ENCODE measurements at regions not wholly inside any gene's neighbourhood (a gene's known extent, or its start where the extent isn't known, plus 50 kb on each side); places are given as distances from the start of the nearest gene placed in this dataset.

DNA sequence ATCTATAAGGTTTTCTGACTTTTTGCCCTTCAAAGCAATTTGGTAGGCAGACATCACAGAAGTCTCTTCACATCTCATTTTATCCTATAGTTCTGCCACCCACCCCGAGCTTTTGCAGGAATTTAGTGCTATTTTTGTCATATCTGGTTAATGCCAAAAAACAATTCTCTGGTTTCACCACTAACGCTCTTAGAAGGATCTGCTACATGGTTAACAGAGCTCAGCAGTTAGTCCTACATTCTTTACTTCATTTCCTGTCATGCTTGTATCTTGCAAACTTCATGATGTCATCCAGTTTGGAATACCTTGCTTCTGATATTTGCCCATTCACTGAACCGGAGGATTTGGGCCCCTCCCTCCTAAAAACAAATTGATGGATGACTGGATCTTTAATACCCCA lies 116.8 kb upstream of the SERPINE2 start (continued):
- TF ChIP-seq, protein P1, sequence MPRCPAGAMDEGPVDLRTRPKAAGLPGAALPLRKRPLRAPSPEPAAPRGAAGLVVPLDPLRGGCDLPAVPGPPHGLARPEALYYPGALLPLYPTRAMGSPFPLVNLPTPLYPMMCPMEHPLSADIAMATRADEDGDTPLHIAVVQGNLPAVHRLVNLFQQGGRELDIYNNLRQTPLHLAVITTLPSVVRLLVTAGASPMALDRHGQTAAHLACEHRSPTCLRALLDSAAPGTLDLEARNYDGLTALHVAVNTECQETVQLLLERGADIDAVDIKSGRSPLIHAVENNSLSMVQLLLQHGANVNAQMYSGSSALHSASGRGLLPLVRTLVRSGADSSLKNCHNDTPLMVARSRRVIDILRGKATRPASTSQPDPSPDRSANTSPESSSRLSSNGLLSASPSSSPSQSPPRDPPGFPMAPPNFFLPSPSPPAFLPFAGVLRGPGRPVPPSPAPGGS (IDR thresholded peaks at IDR 0.05; ENCODE audit: borderline replicate concordance, insufficient read depth, low read depth, low read length, poor library complexity, severe bottlenecking), result no peak
- no peak for TF ChIP-seq EGR1 (IDR thresholded peaks at IDR 0.05; ENCODE audit: borderline replicate concordance in 1 of 2, low read depth in 2 of 2, low read length in 2 of 2)

DNA sequence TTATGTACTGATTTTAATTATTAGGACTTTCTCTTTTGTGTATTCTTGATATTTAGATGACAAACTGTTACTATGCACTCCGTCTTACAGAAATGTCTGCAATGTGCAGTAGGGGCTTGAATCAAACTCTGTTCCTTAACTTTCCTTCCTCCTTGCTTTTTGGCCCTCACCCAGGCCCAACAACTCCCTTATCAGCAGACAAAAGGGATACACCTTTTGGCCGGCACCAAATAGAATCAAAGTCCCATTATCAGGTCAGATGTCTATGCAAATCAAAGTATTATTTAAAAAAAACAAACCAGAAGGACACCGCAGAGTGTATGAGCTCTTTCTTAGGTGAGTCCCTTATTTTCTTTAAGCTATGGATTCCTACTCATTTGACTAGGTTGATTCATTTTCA lies 116.3 kb upstream of the SERPINE2 start:
- no peaks in the 10 kb centered on the region; the same call in 1 of the 2 replicates for H4K20me1 ChIP-seq (ENCODE audit: control insufficient read depth, insufficient read depth)
- intact Hi-C loops (cut with micrococcal nuclease; ENCODE audit: unreplicated experiment) (no loop called here), in situ Hi-C loops (cut with MboI) (no loop called here)
- no peak overlapping the region for H3K4me3 ChIP-seq
- ChIA-PET POLR2A (interaction anchor here (0.6 kb wide), 1 partner anchor 31 kb away, joined by 3 read pairs; no protein-coding TSS in a partner anchor), RAD21 (ENCODE audit: unreplicated experiment) (no interaction called here), CTCF (no interaction called here), SMC1A (ENCODE audit: uncharacterized antibody, unreplicated experiment) (interaction anchor here (1.5 kb wide), 1 partner anchor 9 kb away, joined by 3 read pairs; no protein-coding TSS in a partner anchor)
- no peaks in the 10 kb centered on the region for H3K36me3 ChIP-seq (ENCODE audit: control insufficient read depth in 2 of 2, insufficient read depth in 2 of 2, low read length in 1 of 2)
- DNase-seq (ENCODE audit: low read depth, low spot score), result no peak
- no peak overlapping the region for H2AFZ ChIP-seq (ENCODE audit: control insufficient read depth, low read depth, low read length)
- ATAC-seq, result no peak
- no peak overlapping the region for H3K4me2 ChIP-seq (ENCODE audit: control insufficient read depth, insufficient read depth)
- no peaks in the 10 kb centered on the region for H3K79me2 ChIP-seq (ENCODE audit: control insufficient read depth, insufficient read depth, low read length)
- 20% methylated on average over 3 of the region's 3 CpGs for WGBS (ENCODE audit: insufficient coverage, insufficient replicate concordance, low lambda C conversion rate, missing lambda C conversion rate)
- FAIRE-seq, result no peak
- H3K4me1 ChIP-seq (ENCODE audit: control insufficient read depth, insufficient read depth, low read length), result no peaks in the 10 kb centered on the region
- no peak overlapping the region for H3K27ac ChIP-seq (ENCODE audit: control insufficient read depth, insufficient read depth)
- H3K27me3 ChIP-seq (replicated peaks in 1 of 2; ENCODE audit: control insufficient read depth in 2 of 2, insufficient read depth in 2 of 2, low read length in 1 of 2), result no peaks in the 10 kb centered on the region
- no TSS peak for BruUV-seq (replicated peaks)
- H3K9me3 ChIP-seq (replicated peaks; ENCODE audit: control insufficient read depth, insufficient read depth, low read length), result no peaks in the 10 kb centered on the region
- no peak overlapping the region for H3K9ac ChIP-seq (ENCODE audit: control insufficient read depth, insufficient read depth, low read length)
- TF ChIP-seq KDM1A (IDR thresholded peaks at IDR 0.05; ENCODE audit: borderline replicate concordance), result no peak
- no peak for TF ChIP-seq POU2F2 (IDR thresholded peaks at IDR 0.05; ENCODE audit: borderline replicate concordance, low read depth, low read length)
- TF ChIP-seq, protein P2, sequence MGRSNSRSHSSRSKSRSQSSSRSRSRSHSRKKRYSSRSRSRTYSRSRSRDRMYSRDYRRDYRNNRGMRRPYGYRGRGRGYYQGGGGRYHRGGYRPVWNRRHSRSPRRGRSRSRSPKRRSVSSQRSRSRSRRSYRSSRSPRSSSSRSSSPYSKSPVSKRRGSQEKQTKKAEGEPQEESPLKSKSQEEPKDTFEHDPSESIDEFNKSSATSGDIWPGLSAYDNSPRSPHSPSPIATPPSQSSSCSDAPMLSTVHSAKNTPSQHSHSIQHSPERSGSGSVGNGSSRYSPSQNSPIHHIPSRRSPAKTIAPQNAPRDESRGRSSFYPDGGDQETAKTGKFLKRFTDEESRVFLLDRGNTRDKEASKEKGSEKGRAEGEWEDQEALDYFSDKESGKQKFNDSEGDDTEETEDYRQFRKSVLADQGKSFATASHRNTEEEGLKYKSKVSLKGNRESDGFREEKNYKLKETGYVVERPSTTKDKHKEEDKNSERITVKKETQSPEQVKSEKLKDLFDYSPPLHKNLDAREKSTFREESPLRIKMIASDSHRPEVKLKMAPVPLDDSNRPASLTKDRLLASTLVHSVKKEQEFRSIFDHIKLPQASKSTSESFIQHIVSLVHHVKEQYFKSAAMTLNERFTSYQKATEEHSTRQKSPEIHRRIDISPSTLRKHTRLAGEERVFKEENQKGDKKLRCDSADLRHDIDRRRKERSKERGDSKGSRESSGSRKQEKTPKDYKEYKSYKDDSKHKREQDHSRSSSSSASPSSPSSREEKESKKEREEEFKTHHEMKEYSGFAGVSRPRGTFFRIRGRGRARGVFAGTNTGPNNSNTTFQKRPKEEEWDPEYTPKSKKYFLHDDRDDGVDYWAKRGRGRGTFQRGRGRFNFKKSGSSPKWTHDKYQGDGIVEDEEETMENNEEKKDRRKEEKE (IDR thresholded peaks at IDR 0.05), result no peak
- TF ChIP-seq IKZF2 (IDR thresholded peaks at IDR 0.05), result no peak
- TF ChIP-seq, protein P3, sequence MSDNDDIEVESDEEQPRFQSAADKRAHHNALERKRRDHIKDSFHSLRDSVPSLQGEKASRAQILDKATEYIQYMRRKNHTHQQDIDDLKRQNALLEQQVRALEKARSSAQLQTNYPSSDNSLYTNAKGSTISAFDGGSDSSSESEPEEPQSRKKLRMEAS (IDR thresholded peaks at IDR 0.05; ENCODE audit: low read depth, low read length), result no peak
- TF ChIP-seq, protein P4, sequence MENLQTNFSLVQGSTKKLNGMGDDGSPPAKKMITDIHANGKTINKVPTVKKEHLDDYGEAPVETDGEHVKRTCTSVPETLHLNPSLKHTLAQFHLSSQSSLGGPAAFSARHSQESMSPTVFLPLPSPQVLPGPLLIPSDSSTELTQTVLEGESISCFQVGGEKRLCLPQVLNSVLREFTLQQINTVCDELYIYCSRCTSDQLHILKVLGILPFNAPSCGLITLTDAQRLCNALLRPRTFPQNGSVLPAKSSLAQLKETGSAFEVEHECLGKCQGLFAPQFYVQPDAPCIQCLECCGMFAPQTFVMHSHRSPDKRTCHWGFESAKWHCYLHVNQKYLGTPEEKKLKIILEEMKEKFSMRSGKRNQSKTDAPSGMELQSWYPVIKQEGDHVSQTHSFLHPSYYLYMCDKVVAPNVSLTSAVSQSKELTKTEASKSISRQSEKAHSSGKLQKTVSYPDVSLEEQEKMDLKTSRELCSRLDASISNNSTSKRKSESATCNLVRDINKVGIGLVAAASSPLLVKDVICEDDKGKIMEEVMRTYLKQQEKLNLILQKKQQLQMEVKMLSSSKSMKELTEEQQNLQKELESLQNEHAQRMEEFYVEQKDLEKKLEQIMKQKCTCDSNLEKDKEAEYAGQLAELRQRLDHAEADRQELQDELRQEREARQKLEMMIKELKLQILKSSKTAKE (IDR thresholded peaks at IDR 0.05; ENCODE audit: low read depth, poor library complexity, severe bottlenecking), result no peak
- no peak for TF ChIP-seq STAT3 (IDR thresholded peaks at IDR 0.05; ENCODE audit: low read depth, low read length)
- no peak for TF ChIP-seq SPI1 (IDR thresholded peaks at IDR 0.05; ENCODE audit: borderline replicate concordance, insufficient read depth, low read depth, low read length)
- TF ChIP-seq CHD4 (IDR thresholded peaks at IDR 0.05), result no peak
- TF ChIP-seq TAF1 (IDR thresholded peaks at IDR 0.05; ENCODE audit: borderline replicate concordance, low read depth, low read length), result no peak
- TF ChIP-seq POLR2AphosphoS5 (IDR thresholded peaks at IDR 0.05; ENCODE audit: low read length), result no peak
- TF ChIP-seq CBFB (IDR thresholded peaks at IDR 0.05; ENCODE audit: low read depth), result no peak
- no peak for TF ChIP-seq CEBPB (IDR thresholded peaks at IDR 0.05; ENCODE audit: borderline replicate concordance in 1 of 2, low read depth in 2 of 2, low read length in 2 of 2)
- TF ChIP-seq RBBP5 (conservative IDR thresholded peaks at IDR 0.05), result no peak
- no peak for TF ChIP-seq RCOR1 (conservative IDR thresholded peaks at IDR 0.05; ENCODE audit: low read depth, low read length)
- no peak for TF ChIP-seq PML (IDR thresholded peaks at IDR 0.05; ENCODE audit: low read length)

Data from GM12878 (cell line).